Caco-2 (cell line): ENCODE measurements at regions not wholly inside any gene's neighbourhood (a gene's known extent, or its start where the extent isn't known, plus 50 kb on each side); places are given as distances from the start of the nearest gene placed in this dataset.

Experiments
- BruUV-seq: library from RNA; stranded (reverse); fragments of 400-500 nt; replicated peaks from 2 replicates; lab custom pipeline; 2021; lab: Mats Ljungman, UMichigan
- CTCF ChIA-PET: fragments of 300-600 bp; sonication (Branson Sonifier 250); formaldehyde crosslinking; loops from one replicate; lab custom pipeline; 2022; ENCODE audit warnings: antibody characterized with exemption; lab: Charles Lee
- POLR2A ChIA-PET: fragments of 300-600 bp; sonication (Branson Sonifier 250); formaldehyde crosslinking; loops from one replicate; lab custom pipeline; 2022; ENCODE audit warnings: antibody characterized with exemption; lab: Charles Lee
- DNase-seq, 2 experiments: peaks; one replicate each; pipeline versions ENCODE4 v3.0.0 to v3.0.0-alpha.2; 2020 to 2022
- H3K27me3 ChIP-seq: replicated peaks from 2 replicates; pipeline ENCODE4 v1.6.0; 2011; ENCODE audit warnings: low read length; ENCODE audit not compliant: control insufficient read depth, insufficient read depth
- H3K36me3 ChIP-seq: 2 replicates; pipeline ENCODE4 v1.5.1; 2011; ENCODE audit warnings: low read length; ENCODE audit not compliant: control insufficient read depth, insufficient read depth
- H3K4me1 ChIP-seq: fragments of 250-450 bp; sonication (Bioruptor Pico); 2 replicates; pipeline ENCODE4 v1.5.1; 2020; ENCODE audit warnings: mild to moderate bottlenecking
- H3K4me3 ChIP-seq: 2 replicates; pipeline ENCODE4 v1.5.1; 2011; ENCODE audit warnings: low read depth, mild to moderate bottlenecking, control low read depth, low read length
- H3K9me3 ChIP-seq: fragments of 250-450 bp; sonication (Bioruptor Pico); 2 replicates; pipeline ENCODE4 v1.5.1; 2020; ENCODE audit warnings: mild to moderate bottlenecking, moderate library complexity
- H3K27ac Mint-ChIP-seq: one replicate; pipeline ENCODE4 v1.8.0; 2022; ENCODE audit warnings: mixed read lengths; ENCODE audit not compliant: unreplicated experiment
- H3K27me3 Mint-ChIP-seq: one replicate; pipeline ENCODE4 v1.8.0; 2022; ENCODE audit warnings: mixed read lengths; ENCODE audit not compliant: insufficient read depth, unreplicated experiment
- H3K36me3 Mint-ChIP-seq: one replicate; pipeline ENCODE4 v1.8.0; 2022; ENCODE audit warnings: mild to moderate bottlenecking, mixed read lengths; ENCODE audit not compliant: insufficient read depth, unreplicated experiment
- H3K4me1 Mint-ChIP-seq: one replicate; pipeline ENCODE4 v1.8.0; 2022; ENCODE audit warnings: low read depth, mixed read lengths; ENCODE audit not compliant: unreplicated experiment
- H3K4me3 Mint-ChIP-seq: one replicate; pipeline ENCODE4 v1.8.0; 2022; ENCODE audit warnings: mild to moderate bottlenecking, moderate library complexity, mixed read lengths; ENCODE audit not compliant: unreplicated experiment
- H3K9me3 Mint-ChIP-seq: one replicate; pipeline ENCODE4 v1.8.0; 2022; ENCODE audit warnings: mixed read lengths; ENCODE audit not compliant: unreplicated experiment
- intact Hi-C: fragments of 100-400 bp; cut with micrococcal nuclease; formaldehyde crosslinking; loops from one replicate; pipeline ENCODE4 v1.10.0; 2022; ENCODE audit not compliant: unreplicated experiment
- TF ChIP-seq, protein P1 (sequence below), 2 experiments: fragments of 200-600 bp in 1 of 2; IDR thresholded peaks; 1 replicate in 1 of 2; 2 replicates in 1 of 2; pipeline versions ENCODE4 v1.5.1 to v1.8.0; 2011 to 2022; ENCODE audit warnings: antibody characterized with exemption in 1 of 2, control low read depth in 1 of 2, inconsistent platforms in 1 of 2, low read depth in 1 of 2, low read length in 1 of 2, mild to moderate bottlenecking in 1 of 2, moderate library complexity in 1 of 2; ENCODE audit not compliant: insufficient read depth in 1 of 2, severe bottlenecking in 1 of 2, unreplicated experiment in 1 of 2

DNA sequence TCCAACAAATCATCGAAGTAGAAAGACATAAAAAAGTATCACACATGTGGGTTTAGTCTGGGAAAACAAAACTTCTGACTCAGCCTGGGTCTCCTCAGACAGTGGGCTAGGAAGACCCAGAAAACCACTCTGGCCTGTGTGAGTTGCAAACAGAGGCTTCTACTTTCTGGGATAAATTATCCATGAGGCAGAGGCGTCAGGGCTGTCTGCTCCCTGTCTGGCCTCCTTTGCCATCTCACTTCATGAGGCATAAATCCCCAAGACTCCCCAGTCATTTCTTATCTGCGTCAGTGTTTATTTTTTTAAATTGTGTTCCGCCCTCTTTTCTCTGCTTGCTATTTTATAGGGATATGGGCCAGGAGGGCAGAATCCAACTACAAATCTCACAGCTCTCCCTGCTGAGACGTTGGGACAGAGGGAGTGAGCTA lies 80.6 kb upstream of the TRABD2B start:
- BruUV-seq = no TSS peak
- intact Hi-C loops = no loop called here
- Histone ChIP-seq H3K4me3 (no peak overlapping the region), H3K36me3 (no peaks in the 10 kb centered on the region), H3K4me1 (no peaks in the 10 kb centered on the region), H3K27me3 (no peaks in the 10 kb centered on the region), H3K9me3 (no peaks in the 10 kb centered on the region)
- H3K36me3 Mint-ChIP-seq = peaks cover 4% of the 10 kb centered on the region
- no peaks in the 10 kb centered on the region for H3K4me1 Mint-ChIP-seq
- no peak overlapping the region for H3K27ac Mint-ChIP-seq
- TF ChIP-seq, protein P1, sequence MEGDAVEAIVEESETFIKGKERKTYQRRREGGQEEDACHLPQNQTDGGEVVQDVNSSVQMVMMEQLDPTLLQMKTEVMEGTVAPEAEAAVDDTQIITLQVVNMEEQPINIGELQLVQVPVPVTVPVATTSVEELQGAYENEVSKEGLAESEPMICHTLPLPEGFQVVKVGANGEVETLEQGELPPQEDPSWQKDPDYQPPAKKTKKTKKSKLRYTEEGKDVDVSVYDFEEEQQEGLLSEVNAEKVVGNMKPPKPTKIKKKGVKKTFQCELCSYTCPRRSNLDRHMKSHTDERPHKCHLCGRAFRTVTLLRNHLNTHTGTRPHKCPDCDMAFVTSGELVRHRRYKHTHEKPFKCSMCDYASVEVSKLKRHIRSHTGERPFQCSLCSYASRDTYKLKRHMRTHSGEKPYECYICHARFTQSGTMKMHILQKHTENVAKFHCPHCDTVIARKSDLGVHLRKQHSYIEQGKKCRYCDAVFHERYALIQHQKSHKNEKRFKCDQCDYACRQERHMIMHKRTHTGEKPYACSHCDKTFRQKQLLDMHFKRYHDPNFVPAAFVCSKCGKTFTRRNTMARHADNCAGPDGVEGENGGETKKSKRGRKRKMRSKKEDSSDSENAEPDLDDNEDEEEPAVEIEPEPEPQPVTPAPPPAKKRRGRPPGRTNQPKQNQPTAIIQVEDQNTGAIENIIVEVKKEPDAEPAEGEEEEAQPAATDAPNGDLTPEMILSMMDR (IDR thresholded peaks at IDR 0.05; ENCODE audit: insufficient read depth in 1 of 2, low read depth in 1 of 2, low read length in 1 of 2, severe bottlenecking in 1 of 2, unreplicated experiment in 1 of 2) = no peak
- DNase-seq = no peak
- ChIA-PET POLR2A (no interaction called here), CTCF (no interaction called here)
- no peaks in the 10 kb centered on the region for H3K27me3 Mint-ChIP-seq
- H3K9me3 Mint-ChIP-seq = no peaks in the 10 kb centered on the region
- H3K4me3 Mint-ChIP-seq = no peak overlapping the region

DNA sequence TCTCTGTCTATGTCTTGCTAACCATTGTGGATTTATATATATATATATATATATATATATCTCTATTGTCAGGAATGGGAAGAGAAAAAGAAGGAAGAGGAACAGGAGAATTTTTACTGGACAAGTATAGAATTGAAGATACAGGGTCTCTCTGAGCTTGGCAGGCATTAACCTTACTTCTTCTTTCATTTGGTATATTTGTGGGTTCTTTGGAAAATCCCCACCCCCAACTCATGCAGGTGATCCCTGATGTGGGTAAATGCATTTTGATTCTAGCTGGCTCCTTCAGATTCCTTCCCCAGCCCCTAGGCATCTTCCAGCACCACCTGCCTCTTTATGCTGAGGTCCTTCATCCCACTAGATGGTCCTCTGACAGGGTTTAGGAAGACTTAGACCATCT lies 78.8 kb upstream of the TRABD2B start:
- Mint-ChIP-seq H3K27me3 (no peaks in the 10 kb centered on the region), H3K27ac (no peak overlapping the region), H3K4me1 (no peaks in the 10 kb centered on the region), H3K4me3 (no peak overlapping the region), H3K36me3 (peaks cover 4% of the 10 kb centered on the region), H3K9me3 (no peaks in the 10 kb centered on the region)
- no TSS peak for BruUV-seq
- Histone ChIP-seq H3K27me3 (no peaks in the 10 kb centered on the region), H3K9me3 (no peaks in the 10 kb centered on the region), H3K36me3 (no peaks in the 10 kb centered on the region), H3K4me3 (no peak overlapping the region), H3K4me1 (no peaks in the 10 kb centered on the region)
- intact Hi-C loops = no loop called here
- TF ChIP-seq, protein P1 (IDR thresholded peaks at IDR 0.05; ENCODE audit: insufficient read depth in 1 of 2, low read depth in 1 of 2, low read length in 1 of 2, severe bottlenecking in 1 of 2, unreplicated experiment in 1 of 2) = no peak
- DNase-seq = no peak
- ChIA-PET POLR2A (no interaction called here), CTCF (no interaction called here)

DNA sequence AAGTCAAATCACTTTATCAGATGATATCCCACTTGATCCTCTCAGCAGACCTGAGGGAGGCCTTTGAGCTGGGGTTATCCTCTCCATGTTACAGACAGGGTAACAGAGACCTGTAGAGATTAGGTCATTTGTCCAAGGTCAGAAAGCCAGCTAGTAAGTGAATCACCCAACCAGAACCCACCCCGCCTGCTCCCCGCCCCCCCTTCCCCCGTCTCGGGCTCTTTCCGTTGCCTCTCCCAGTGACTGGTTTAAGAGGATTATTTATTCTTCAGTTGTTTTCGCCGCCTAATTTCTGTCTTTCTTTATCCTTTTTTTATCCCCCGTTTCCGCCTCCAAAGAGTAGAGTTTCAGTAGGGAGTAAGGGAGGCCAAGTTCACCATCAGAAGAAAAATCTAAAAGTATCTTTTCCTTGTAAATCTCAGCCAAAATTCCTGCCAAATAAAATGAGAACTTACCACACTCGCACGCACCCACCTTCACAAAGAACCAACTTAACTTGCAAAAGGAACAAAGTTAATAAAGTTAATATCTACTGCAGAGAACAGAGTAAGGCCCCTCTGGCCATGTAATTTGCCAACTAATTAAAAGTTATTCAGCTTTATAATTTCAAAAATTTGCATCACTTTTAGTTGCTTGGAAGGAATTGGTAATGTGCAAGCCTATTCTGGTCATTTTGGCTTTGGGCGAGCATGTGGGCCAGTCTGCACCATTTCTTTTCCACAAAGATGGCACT lies 76.8 kb upstream of the TRABD2B start:
- H3K4me1 Mint-ChIP-seq = no peaks in the 10 kb centered on the region
- TF ChIP-seq, protein P1 (IDR thresholded peaks at IDR 0.05; ENCODE audit: insufficient read depth in 1 of 2, low read depth in 1 of 2, low read length in 1 of 2, severe bottlenecking in 1 of 2, unreplicated experiment in 1 of 2) = no peak
- Histone ChIP-seq H3K36me3 (no peaks in the 10 kb centered on the region), H3K9me3 (no peaks in the 10 kb centered on the region), H3K4me3 (no peak overlapping the region), H3K27me3 (no peaks in the 10 kb centered on the region), H3K4me1 (no peaks in the 10 kb centered on the region)
- DNase-seq = no peak
- no peaks in the 10 kb centered on the region for H3K27me3 Mint-ChIP-seq
- H3K27ac Mint-ChIP-seq = no peak overlapping the region
- H3K4me3 Mint-ChIP-seq = no peak overlapping the region
- BruUV-seq = no TSS peak
- POLR2A ChIA-PET = no interaction called here
- no peaks in the 10 kb centered on the region for H3K9me3 Mint-ChIP-seq
- peaks cover 4% of the 10 kb centered on the region for H3K36me3 Mint-ChIP-seq
- intact Hi-C loops = no loop called here
- CTCF ChIA-PET = no interaction called here
